ENCODE measurements at regions not wholly inside any gene's neighbourhood (a gene's known extent, or its start where the extent isn't known, plus 50 kb on each side); places are given as distances from the start of the nearest gene placed in this dataset.
A peak's percentile ranks its signal among the peaks of the same experiment; 100 is the strongest.

- Histone ChIP-seq H3K4me3 (ENCODE audit: low read depth, low read length) (no peak overlapping the region), H3K4me1 (no peaks in the 10 kb centered on the region; the same call in 1 of the 2 replicates), H3K9me3 (no peaks in the 10 kb centered on the region), H3K36me3 (no peaks in the 10 kb centered on the region), H3K27me3 (no peaks in the 10 kb centered on the region)
- TF ChIP-seq, protein P1, sequence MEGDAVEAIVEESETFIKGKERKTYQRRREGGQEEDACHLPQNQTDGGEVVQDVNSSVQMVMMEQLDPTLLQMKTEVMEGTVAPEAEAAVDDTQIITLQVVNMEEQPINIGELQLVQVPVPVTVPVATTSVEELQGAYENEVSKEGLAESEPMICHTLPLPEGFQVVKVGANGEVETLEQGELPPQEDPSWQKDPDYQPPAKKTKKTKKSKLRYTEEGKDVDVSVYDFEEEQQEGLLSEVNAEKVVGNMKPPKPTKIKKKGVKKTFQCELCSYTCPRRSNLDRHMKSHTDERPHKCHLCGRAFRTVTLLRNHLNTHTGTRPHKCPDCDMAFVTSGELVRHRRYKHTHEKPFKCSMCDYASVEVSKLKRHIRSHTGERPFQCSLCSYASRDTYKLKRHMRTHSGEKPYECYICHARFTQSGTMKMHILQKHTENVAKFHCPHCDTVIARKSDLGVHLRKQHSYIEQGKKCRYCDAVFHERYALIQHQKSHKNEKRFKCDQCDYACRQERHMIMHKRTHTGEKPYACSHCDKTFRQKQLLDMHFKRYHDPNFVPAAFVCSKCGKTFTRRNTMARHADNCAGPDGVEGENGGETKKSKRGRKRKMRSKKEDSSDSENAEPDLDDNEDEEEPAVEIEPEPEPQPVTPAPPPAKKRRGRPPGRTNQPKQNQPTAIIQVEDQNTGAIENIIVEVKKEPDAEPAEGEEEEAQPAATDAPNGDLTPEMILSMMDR (IDR thresholded peaks at IDR 0.05; ENCODE audit: low read depth, low read length) = no peak
- no peak for DNase-seq
Measured at GRCh38 chr11:23542816-23543215, 682.5 kb upstream of the CCDC179 start.

DNA sequence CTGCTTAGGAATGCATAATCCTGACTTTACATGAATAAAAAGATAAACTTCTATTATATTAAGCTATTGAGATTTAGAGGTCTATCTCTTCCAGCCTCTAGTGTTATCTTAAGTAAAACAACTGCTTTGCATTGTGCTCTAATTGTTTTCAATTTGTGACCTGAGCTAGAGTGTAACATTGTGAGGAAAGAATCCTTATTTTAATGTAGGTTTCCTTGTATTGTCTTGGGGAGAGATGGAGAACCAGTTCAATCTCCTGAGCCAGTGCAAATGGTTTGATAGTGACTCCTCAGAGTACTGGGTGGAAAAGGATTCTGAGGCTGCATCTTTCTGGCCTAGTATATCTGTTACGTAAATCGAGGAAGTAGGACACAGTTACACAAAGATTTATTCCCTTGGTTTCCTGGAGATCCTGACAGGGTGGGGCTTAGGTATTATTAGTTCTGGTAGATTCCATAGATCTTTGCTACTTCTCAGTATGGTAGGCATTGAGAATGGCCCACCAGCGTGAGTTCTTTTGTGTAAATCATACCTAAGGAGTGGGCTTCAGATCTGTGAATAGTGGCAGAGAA, 683.5 kb upstream of the CCDC179 start:
- no peaks in the 10 kb centered on the region for H3K9me3 ChIP-seq
- TF ChIP-seq, protein P1 (IDR thresholded peaks at IDR 0.05; ENCODE audit: low read depth, low read length) = no peak
- no peak overlapping the region for H3K4me3 ChIP-seq (ENCODE audit: low read depth, low read length)
- H3K4me1 ChIP-seq = no peaks in the 10 kb centered on the region; the same call in 1 of the 2 replicates
- H3K27me3 ChIP-seq = no peaks in the 10 kb centered on the region
- DNase-seq = no peak
- H3K36me3 ChIP-seq = no peaks in the 10 kb centered on the region

DNA sequence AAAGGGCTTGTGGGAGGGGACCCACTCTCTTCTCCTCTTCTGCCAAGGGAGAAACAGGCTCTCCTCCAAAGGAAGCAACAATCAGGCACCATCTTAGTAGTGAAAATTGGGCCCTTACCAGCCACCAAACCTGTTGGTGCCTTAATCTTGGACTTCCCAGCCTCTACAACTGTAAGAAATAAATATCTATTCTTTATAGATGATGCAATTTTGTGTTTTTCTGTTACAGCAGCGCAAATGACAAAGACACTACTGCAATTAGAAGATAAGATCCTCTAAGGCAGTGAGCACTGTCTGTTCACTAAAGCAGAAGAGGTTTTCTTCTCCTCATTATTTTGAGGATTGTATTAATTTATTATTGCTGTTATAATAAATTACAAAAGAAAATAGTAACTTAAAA, 691.4 kb upstream of the CCDC179 start:
- Histone ChIP-seq H3K36me3 (no peaks in the 10 kb centered on the region), H3K27me3 (no peaks in the 10 kb centered on the region), H3K4me1 (no peaks in the 10 kb centered on the region), H3K4me3 (ENCODE audit: low read depth, low read length) (no peak overlapping the region), H3K9me3 (no peaks in the 10 kb centered on the region)
- no peak for DNase-seq
- TF ChIP-seq, protein P1 (IDR thresholded peaks at IDR 0.05; ENCODE audit: low read depth, low read length) = no peak

DNA sequence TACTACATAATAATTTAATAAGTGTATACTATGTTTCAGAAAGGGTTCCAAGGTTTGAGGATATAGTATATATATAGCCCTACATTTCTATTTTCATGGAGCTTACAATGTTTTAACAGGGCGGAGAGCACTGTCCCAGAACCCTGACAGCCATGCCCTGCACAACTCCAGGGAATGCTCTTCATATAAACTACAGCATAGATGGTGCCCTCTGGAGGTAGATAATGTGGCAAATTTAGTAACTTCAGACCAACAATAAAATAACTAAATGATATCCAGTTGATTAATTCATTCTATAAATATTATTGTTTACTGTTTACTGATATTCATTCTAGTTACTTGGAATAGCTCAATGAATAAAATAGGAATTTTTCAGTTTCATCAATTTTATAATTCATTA, 693.7 kb upstream of the CCDC179 start:
- no peak for DNase-seq
- H3K36me3 ChIP-seq = no peaks in the 10 kb centered on the region
- H3K9me3 ChIP-seq = no peaks in the 10 kb centered on the region
- TF ChIP-seq, protein P1 (IDR thresholded peaks at IDR 0.05; ENCODE audit: low read depth, low read length) = 0 out of 2 replicates have a peak, but pooled peaks have one; percentile 7
- H3K4me1 ChIP-seq = no peaks in the 10 kb centered on the region
- H3K27me3 ChIP-seq = no peaks in the 10 kb centered on the region
- H3K4me3 ChIP-seq (ENCODE audit: low read depth, low read length) = no peak overlapping the region

DNA sequence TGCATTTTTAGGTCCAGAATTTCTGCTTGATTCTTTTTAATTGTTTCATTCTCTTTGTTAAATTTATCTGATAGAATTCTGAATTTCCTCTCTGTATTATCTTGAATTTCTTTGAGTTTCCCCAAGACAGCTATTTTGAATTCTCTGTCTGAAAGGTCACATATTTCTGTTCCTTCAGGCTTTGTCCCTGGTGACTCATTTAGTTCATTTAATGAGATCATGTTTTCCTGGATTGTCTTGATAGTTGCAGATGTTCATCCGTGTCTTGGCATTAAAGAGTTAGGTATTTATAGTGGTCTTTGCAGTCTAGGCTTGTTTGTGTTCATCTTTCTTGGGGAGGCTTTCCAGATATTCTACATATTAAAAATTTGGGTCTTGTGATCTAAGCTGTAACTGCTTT, 694.8 kb upstream of the CCDC179 start:
- DNase-seq = no peak
- TF ChIP-seq, protein P1 (IDR thresholded peaks at IDR 0.05; ENCODE audit: low read depth, low read length) = no peak
- no peaks in the 10 kb centered on the region for H3K4me1 ChIP-seq
- no peak overlapping the region for H3K4me3 ChIP-seq (ENCODE audit: low read depth, low read length)
- no peaks in the 10 kb centered on the region for H3K36me3 ChIP-seq
- H3K9me3 ChIP-seq = no peaks in the 10 kb centered on the region
- H3K27me3 ChIP-seq = no peaks in the 10 kb centered on the region

DNA sequence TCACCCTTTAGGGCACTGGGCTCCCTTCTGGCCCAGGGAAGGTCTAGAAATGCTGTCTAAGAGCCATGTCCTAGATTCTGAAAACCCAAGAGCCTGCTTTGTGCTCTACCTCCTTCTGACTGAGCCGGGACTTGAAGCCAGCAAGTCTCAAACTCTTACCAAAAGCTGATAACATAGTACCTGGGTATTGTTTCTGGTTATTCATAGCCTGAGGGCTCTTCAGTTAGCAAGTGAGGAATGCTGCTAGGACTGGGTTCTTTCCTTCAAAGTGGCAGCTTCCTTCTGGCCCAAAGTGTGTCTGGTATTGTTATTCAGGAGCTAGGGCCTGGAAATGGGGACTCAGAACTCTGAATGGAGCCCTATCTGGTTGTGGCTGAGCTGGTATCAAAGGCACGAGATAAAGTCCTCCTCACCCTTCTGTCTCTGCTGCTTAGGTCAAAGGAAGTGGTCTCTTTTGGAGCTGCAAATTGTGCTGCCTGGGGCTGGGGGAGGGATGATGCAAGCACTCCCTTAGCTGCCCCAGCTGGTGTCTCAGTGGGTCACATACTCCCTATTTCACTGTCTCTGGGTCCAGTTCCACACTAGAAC, 696.0 kb upstream of the CCDC179 start:
- Histone ChIP-seq H3K36me3 (no peaks in the 10 kb centered on the region), H3K27me3 (no peaks in the 10 kb centered on the region), H3K4me3 (ENCODE audit: low read depth, low read length) (no peak overlapping the region), H3K4me1 (no peaks in the 10 kb centered on the region), H3K9me3 (no peaks in the 10 kb centered on the region)
- no peak for DNase-seq
- TF ChIP-seq, protein P1 (IDR thresholded peaks at IDR 0.05; ENCODE audit: low read depth, low read length) = no peak
